ENCODE measurements at regions not wholly inside any gene's neighbourhood (a gene's known extent, or its start where the extent isn't known, plus 50 kb on each side); places are given as distances from the start of the nearest gene placed in this dataset.

DNA sequence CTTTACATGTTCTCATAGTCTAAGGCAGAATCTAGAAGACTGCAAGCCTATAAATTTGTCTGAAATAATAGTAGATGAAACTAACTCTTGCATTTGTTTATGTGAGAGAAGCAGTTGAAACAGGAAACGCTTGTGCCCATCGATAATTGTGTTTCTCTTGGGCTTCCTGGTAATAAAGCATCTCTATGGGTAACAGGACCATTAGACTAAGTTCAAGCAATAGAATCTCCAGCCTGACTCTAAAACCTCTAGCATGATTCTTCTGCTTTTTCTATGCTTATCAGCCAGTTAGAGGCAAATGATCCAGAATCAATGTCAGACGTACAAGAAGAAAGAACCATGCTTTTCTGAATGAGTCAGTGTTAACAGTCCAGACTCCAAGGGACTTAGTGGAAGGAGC lies 1734.4 kb downstream of the LRRC4C start:
- H3K4me1 Mint-ChIP-seq (ENCODE audit: low read depth, unreplicated experiment): peaks cover 23% of the 10 kb centered on the region
- no peak for TF ChIP-seq CTCF (IDR thresholded peaks at IDR 0.05; ENCODE audit: insufficient read depth in 1 of 2, low read depth in 1 of 2, low read length in 1 of 2, severe bottlenecking in 1 of 2, unreplicated experiment in 1 of 2)
- Histone ChIP-seq H3K9me3 (no peaks in the 10 kb centered on the region), H3K36me3 (ENCODE audit: control insufficient read depth, insufficient read depth, low read length) (no peaks in the 10 kb centered on the region), H3K4me1 (peaks cover 14% of the 10 kb centered on the region), H3K27me3 (replicated peaks; ENCODE audit: control insufficient read depth, insufficient read depth, low read length) (no peaks in the 10 kb centered on the region), H3K4me3 (ENCODE audit: low read depth, low read length) (no peak overlapping the region)
- intact Hi-C loops (cut with micrococcal nuclease; ENCODE audit: unreplicated experiment): loop anchor here (10.0 kb wide), 1 partner anchor 400 kb away; no protein-coding TSS in a partner anchor
- DNase-seq: no peak
- POLR2A ChIA-PET: no interaction called here
- CTCF ChIA-PET: no interaction called here
- no TSS peak for BruUV-seq (replicated peaks)
- H3K4me3 Mint-ChIP-seq (ENCODE audit: unreplicated experiment): no peak overlapping the region
- H3K27me3 Mint-ChIP-seq (ENCODE audit: insufficient read depth, unreplicated experiment): no peaks in the 10 kb centered on the region
- H3K27ac Mint-ChIP-seq (ENCODE audit: unreplicated experiment): no peak overlapping the region
- H3K36me3 Mint-ChIP-seq (ENCODE audit: insufficient read depth, unreplicated experiment): peaks cover 4% of the 10 kb centered on the region
- H3K9me3 Mint-ChIP-seq (ENCODE audit: unreplicated experiment): peaks cover 9% of the 10 kb centered on the region

DNA sequence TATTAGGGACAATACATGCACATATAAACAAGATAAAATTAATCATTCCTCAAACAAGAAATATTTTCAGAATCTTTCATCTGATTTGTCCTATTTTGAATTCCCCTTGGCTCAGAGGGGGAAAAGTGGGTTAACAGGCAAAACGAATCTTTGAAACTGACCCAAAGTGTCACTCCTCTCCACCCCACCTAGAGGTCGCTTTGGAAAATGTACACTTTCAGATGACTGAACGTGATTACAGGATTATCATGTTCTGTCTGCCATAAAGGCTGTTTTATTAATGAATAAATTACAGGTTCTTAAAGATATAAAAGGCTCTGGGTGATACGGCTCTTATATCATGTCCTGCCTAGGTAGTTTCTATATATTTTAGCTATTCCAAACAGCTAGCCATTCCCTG lies 1735.0 kb downstream of the LRRC4C start:
- CTCF ChIA-PET: no interaction called here

DNA sequence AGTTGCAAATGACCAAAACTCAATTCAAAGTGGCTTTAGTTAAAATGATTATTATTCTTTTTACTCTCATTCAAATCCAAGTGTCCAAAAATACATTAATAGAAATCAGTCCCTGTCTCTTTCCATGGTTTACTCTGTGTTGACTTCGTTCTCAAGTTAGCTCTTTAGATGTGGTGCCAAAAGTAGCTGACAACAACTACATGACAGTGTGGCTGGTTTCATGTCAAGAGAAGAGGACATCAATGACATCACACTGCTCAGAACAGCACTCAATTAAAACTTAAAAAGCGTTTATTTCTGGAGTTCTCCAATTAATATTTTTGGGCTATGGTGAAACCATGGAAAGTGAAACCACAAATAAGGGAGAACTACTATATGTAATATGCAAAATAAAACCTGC lies 1746.9 kb downstream of the LRRC4C start:
- Mint-ChIP-seq H3K4me1 (ENCODE audit: low read depth, unreplicated experiment) (peaks cover 15% of the 10 kb centered on the region), H3K27me3 (ENCODE audit: insufficient read depth, unreplicated experiment) (no peaks in the 10 kb centered on the region), H3K27ac (ENCODE audit: unreplicated experiment) (no peak overlapping the region), H3K4me3 (ENCODE audit: unreplicated experiment) (no peak overlapping the region), H3K9me3 (ENCODE audit: unreplicated experiment) (peaks cover 9% of the 10 kb centered on the region), H3K36me3 (ENCODE audit: insufficient read depth, unreplicated experiment) (no peaks in the 10 kb centered on the region)
- ChIA-PET CTCF (no interaction called here), POLR2A (no interaction called here)
- Histone ChIP-seq H3K9me3 (peaks cover 7% of the 10 kb centered on the region; the same call in 1 of the 2 replicates), H3K4me1 (peaks cover 19% of the 10 kb centered on the region), H3K27me3 (replicated peaks; ENCODE audit: control insufficient read depth, insufficient read depth, low read length) (no peaks in the 10 kb centered on the region), H3K4me3 (ENCODE audit: low read depth, low read length) (no peak overlapping the region), H3K36me3 (ENCODE audit: control insufficient read depth, insufficient read depth, low read length) (no peaks in the 10 kb centered on the region)
- TF ChIP-seq CTCF (IDR thresholded peaks at IDR 0.05; ENCODE audit: insufficient read depth in 1 of 2, low read depth in 1 of 2, low read length in 1 of 2, severe bottlenecking in 1 of 2, unreplicated experiment in 1 of 2): no peak
- intact Hi-C loops (cut with micrococcal nuclease; ENCODE audit: unreplicated experiment): loop anchor here (10.0 kb wide), 1 partner anchor 218 kb away; no protein-coding TSS in a partner anchor
- no peak for DNase-seq
- BruUV-seq (replicated peaks): no TSS peak

More for the DNA sequence above, 1735.0 kb downstream of the LRRC4C start:
- Mint-ChIP-seq H3K9me3 (ENCODE audit: unreplicated experiment) (peaks cover 9% of the 10 kb centered on the region), H3K4me1 (ENCODE audit: low read depth, unreplicated experiment) (peaks cover 23% of the 10 kb centered on the region), H3K27me3 (ENCODE audit: insufficient read depth, unreplicated experiment) (no peaks in the 10 kb centered on the region), H3K4me3 (ENCODE audit: unreplicated experiment) (no peak overlapping the region), H3K27ac (ENCODE audit: unreplicated experiment) (no peak overlapping the region), H3K36me3 (ENCODE audit: insufficient read depth, unreplicated experiment) (peaks cover 4% of the 10 kb centered on the region)
- POLR2A ChIA-PET: no interaction called here
- DNase-seq: peak in 1 of 2 experiments; percentile 34
- no peaks in the 10 kb centered on the region for H3K9me3 ChIP-seq
- H3K36me3 ChIP-seq (ENCODE audit: control insufficient read depth, insufficient read depth, low read length): no peaks in the 10 kb centered on the region
- intact Hi-C loops (cut with micrococcal nuclease; ENCODE audit: unreplicated experiment): loop anchor here (10.0 kb wide), 1 partner anchor 400 kb away; no protein-coding TSS in a partner anchor
- H3K4me1 ChIP-seq: peaks cover 14% of the 10 kb centered on the region
- BruUV-seq (replicated peaks): no TSS peak
- H3K27me3 ChIP-seq (replicated peaks; ENCODE audit: control insufficient read depth, insufficient read depth, low read length): no peaks in the 10 kb centered on the region
- peak; percentile 29 to 55 for TF ChIP-seq CTCF (IDR thresholded peaks at IDR 0.05; ENCODE audit: insufficient read depth in 1 of 2, low read depth in 1 of 2, low read length in 1 of 2, severe bottlenecking in 1 of 2, unreplicated experiment in 1 of 2)
- H3K4me3 ChIP-seq (ENCODE audit: low read depth, low read length): no peak overlapping the region
